Neural cell (in vitro differentiated cells): ENCODE measurements at regions not wholly inside any gene's neighbourhood (a gene's known extent, or its start where the extent isn't known, plus 50 kb on each side); places are given as distances from the start of the nearest gene placed in this dataset.
"Not testable (repeated sequence)": the region's sequence is repeated elsewhere in the genome, so short reads cannot be mapped to it uniquely, and the experiment has no call there.

ENCODE experiments used
- CTCF ChIP-seq: fragments of 450-650 bp; IDR thresholded peaks from 2 replicates; pipeline ENCODE4 v1.5.1; 2014; ENCODE audit warnings: antibody characterized with exemption, mild to moderate bottlenecking, moderate library complexity; ENCODE audit not compliant: poor library complexity, severe bottlenecking
- EP300 ChIP-seq: fragments of 450-650 bp; conservative IDR thresholded peaks from 2 replicates; pipeline ENCODE4 v1.6.1; 2014; ENCODE audit warnings: antibody characterized with exemption, mild to moderate bottlenecking, moderate library complexity; ENCODE audit not compliant: poor library complexity, severe bottlenecking
- EZH2 ChIP-seq: fragments of 200-600, 300-800 bp; shearing (Covaris generic), sonication (generic); IDR thresholded peaks from 2 replicates; pipeline ENCODE4 v1.6.1; 2014; ENCODE audit warnings: antibody characterized with exemption, low read length, borderline replicate concordance, mild to moderate bottlenecking; ENCODE audit not compliant: insufficient read depth, poor library complexity, severe bottlenecking
- POLR2AphosphoS5 ChIP-seq: IDR thresholded peaks from 2 replicates; pipeline ENCODE4 v1.6.1; 2012
- RAD21 ChIP-seq: fragments of 450-650 bp; conservative IDR thresholded peaks from 2 replicates; pipeline ENCODE4 v1.6.1; 2014; ENCODE audit warnings: antibody characterized with exemption, mild to moderate bottlenecking, moderate library complexity
- TAF1 ChIP-seq: IDR thresholded peaks from 2 replicates; pipeline ENCODE4 v1.6.1; 2012; ENCODE audit warnings: low read depth

DNA sequence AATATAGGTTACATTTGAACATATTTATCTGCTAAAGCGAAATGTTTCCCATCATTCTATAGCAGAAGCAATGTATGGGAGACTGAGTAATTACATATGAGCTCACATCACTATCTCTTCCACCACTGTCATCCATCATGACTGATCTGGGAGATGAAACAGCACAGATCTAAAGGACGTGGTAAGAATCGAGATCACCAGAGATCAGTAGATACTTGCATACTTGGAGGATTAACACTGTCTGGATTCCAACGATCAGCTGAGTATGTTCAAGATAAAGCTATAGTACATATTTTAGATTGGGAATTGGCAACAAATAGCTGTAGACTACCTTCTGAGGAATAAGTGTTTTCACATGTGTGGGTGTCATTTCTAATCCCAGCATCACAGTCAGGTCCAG, 94.6 kb downstream of the FOXD4L6 start:
- TF ChIP-seq EP300, CTCF, RAD21, TAF1, EZH2, POLR2AphosphoS5: not testable (repeated sequence)
